Endothelial cell of umbilical vein (primary cell): ENCODE measurements at regions not wholly inside any gene's neighbourhood (a gene's known extent, or its start where the extent isn't known, plus 50 kb on each side); places are given as distances from the start of the nearest gene placed in this dataset.

Experiments used
- CTCF ChIP-seq, 2 donors: IDR thresholded peaks; 1 replicate in 1 of 2; 2 replicates in 1 of 2; pipeline ENCODE4 v1.5.1; 2011; ENCODE audit warnings: low read length in 2 of 2, mild to moderate bottlenecking in 2 of 2, moderate library complexity in 2 of 2, control low read depth in 1 of 2, inconsistent platforms in 1 of 2, low read depth in 1 of 2; ENCODE audit not compliant: insufficient read depth in 1 of 2; ENCODE audit errors: extremely low read depth in 1 of 2
- EZH2 ChIP-seq: IDR thresholded peaks from 2 replicates; pipeline ENCODE4 v1.6.1; 2012; ENCODE audit warnings: borderline replicate concordance, low read depth, mild to moderate bottlenecking, moderate library complexity, low read length, inconsistent platforms; ENCODE audit not compliant: severe bottlenecking
- GATA2 ChIP-seq: IDR thresholded peaks from 2 replicates; pipeline ENCODE4 v1.7.0; 2011; ENCODE audit warnings: low read depth, mild to moderate bottlenecking, moderate library complexity, mixed read lengths, low read length; ENCODE audit not compliant: insufficient read length, insufficient read depth
- JUN ChIP-seq: IDR thresholded peaks from 2 replicates; pipeline ENCODE4 v1.6.1; 2011; ENCODE audit warnings: borderline replicate concordance, low read depth; ENCODE audit not compliant: insufficient read length, insufficient read depth
- MAX ChIP-seq: IDR thresholded peaks from 2 replicates; pipeline ENCODE4 v1.6.1; 2011; ENCODE audit not compliant: insufficient read depth, insufficient read length
- MYC ChIP-seq: IDR thresholded peaks from one replicate; pipeline ENCODE4 v1.6.1; 2011; ENCODE audit warnings: mild to moderate bottlenecking, low read depth, low read length
- POLR2A ChIP-seq: IDR thresholded peaks from 2 replicates; pipeline ENCODE4 v1.6.1; 2012; ENCODE audit warnings: low read depth, mild to moderate bottlenecking, control low read depth, low read length
- POLR2AphosphoS5 ChIP-seq: IDR thresholded peaks from 2 replicates; pipeline ENCODE4 v1.6.1; 2012; ENCODE audit warnings: low read depth, mild to moderate bottlenecking, control low read depth, low read length, moderate library complexity; ENCODE audit not compliant: insufficient read depth

GRCh38 chr3:64977308-64978100 lies 289.7 kb upstream of the ADAMTS9 start:
- TF ChIP-seq CTCF (IDR thresholded peaks at IDR 0.05; ENCODE audit: extremely low read depth in 1 of 2, insufficient read depth in 1 of 2, low read depth in 1 of 2, low read length in 2 of 2), result no peak
- no peak for TF ChIP-seq POLR2A
- no peak for TF ChIP-seq MYC
- TF ChIP-seq JUN, result no peak
- no peak for TF ChIP-seq POLR2AphosphoS5
- no peak for TF ChIP-seq EZH2
- TF ChIP-seq GATA2, result no peak
- TF ChIP-seq MAX, result no peak
